Stimulated activated effector memory CD8-positive, alpha-beta T cell treated with anti-CD3 and anti-CD28 coated beads, Interleukin-12 subunit alpha, Interleukin-12 subunit beta, amount 100 ng/mL, for 72 hours (primary cell): ENCODE measurements at regions not wholly inside any gene's neighbourhood (a gene's known extent, or its start where the extent isn't known, plus 50 kb on each side); places are given as distances from the start of the nearest gene placed in this dataset.
A peak's percentile ranks its signal among the peaks of the same experiment; 100 is the strongest.
"Not testable (repeated sequence)": the region's sequence is repeated elsewhere in the genome, so short reads cannot be mapped to it uniquely, and the experiment has no call there.

Experiments used
- ATAC-seq: fragments of 150-1000 bp; cut with Tn5 transposase; 2 replicates; pipeline ENCODE4 v1.10.0; 2021
- DNase-seq, 2 donors: peaks; one replicate each; pipeline ENCODE4 v3.0.0; 2021 to 2022; ENCODE audit warnings: low spot score in 2 of 2
- H3K27ac Mint-ChIP-seq: one replicate; pipeline ENCODE4 v1.8.0; 2022; ENCODE audit warnings: mild to moderate bottlenecking, mixed read lengths
- H3K36me3 Mint-ChIP-seq: one replicate; pipeline ENCODE4 v1.8.0; 2022; ENCODE audit warnings: mild to moderate bottlenecking, mixed read lengths
- H3K4me1 Mint-ChIP-seq: one replicate; pipeline ENCODE4 v1.8.0; 2022; ENCODE audit warnings: mixed read lengths
- H3K4me3 Mint-ChIP-seq: one replicate; pipeline ENCODE4 v1.8.0; 2022; ENCODE audit warnings: mild to moderate bottlenecking, mixed read lengths
- H3K9me3 Mint-ChIP-seq: one replicate; pipeline ENCODE4 v1.8.0; 2022; ENCODE audit warnings: mixed read lengths

- ATAC-seq: peak; percentile 77
- no peaks in the 10 kb centered on the region for H3K4me1 Mint-ChIP-seq
- no peaks in the 10 kb centered on the region for H3K36me3 Mint-ChIP-seq
- no peaks in the 10 kb centered on the region for H3K9me3 Mint-ChIP-seq
- H3K4me3 Mint-ChIP-seq: no peak overlapping the region
- DNase-seq: peak; percentile 29 to 73
- H3K27ac Mint-ChIP-seq: no peak overlapping the region
Measured at GRCh38 chr2:14903709-14904374, 271.3 kb downstream of the LRATD1 start.

GRCh38 chr2:14904378-14904777 is 271.9 kb downstream of the LRATD1 start:
- DNase-seq, H3K9me3 Mint-ChIP-seq, H3K27ac Mint-ChIP-seq, H3K36me3 Mint-ChIP-seq, H3K4me1 Mint-ChIP-seq, H3K4me3 Mint-ChIP-seq: not testable (repeated sequence)
- ATAC-seq: peak; percentile 76

GRCh38 chr2:14905571-14905970 is 273.1 kb downstream of the LRATD1 start:
- no peaks in the 10 kb centered on the region for H3K4me1 Mint-ChIP-seq
- no peak for DNase-seq
- H3K27ac Mint-ChIP-seq: no peak overlapping the region
- no peaks in the 10 kb centered on the region for H3K9me3 Mint-ChIP-seq
- no peak overlapping the region for H3K4me3 Mint-ChIP-seq
- H3K36me3 Mint-ChIP-seq: no peaks in the 10 kb centered on the region
- ATAC-seq: no peak

- no peaks in the 10 kb centered on the region for H3K36me3 Mint-ChIP-seq
- no peak overlapping the region for H3K27ac Mint-ChIP-seq
- DNase-seq: no peak
- ATAC-seq: no peak
- H3K4me1 Mint-ChIP-seq: no peaks in the 10 kb centered on the region
- no peak overlapping the region for H3K4me3 Mint-ChIP-seq
- H3K9me3 Mint-ChIP-seq: no peaks in the 10 kb centered on the region
Measured at GRCh38 chr2:14907014-14907612, 274.6 kb downstream of the LRATD1 start.

- H3K4me1 Mint-ChIP-seq: no peaks in the 10 kb centered on the region
- no peaks in the 10 kb centered on the region for H3K9me3 Mint-ChIP-seq
- ATAC-seq: no peak
- DNase-seq: no peak
- no peaks in the 10 kb centered on the region for H3K36me3 Mint-ChIP-seq
- H3K27ac Mint-ChIP-seq: no peak overlapping the region
- no peak overlapping the region for H3K4me3 Mint-ChIP-seq
Measured at GRCh38 chr2:14909795-14910194, 277.3 kb downstream of the LRATD1 start.

- Mint-ChIP-seq H3K9me3 (no peaks in the 10 kb centered on the region), H3K36me3 (no peaks in the 10 kb centered on the region), H3K4me3 (no peak overlapping the region), H3K27ac (no peak overlapping the region), H3K4me1 (no peaks in the 10 kb centered on the region)
- ATAC-seq (no peak), DNase-seq (no peak)
Measured at GRCh38 chr2:14910654-14911053, 278.1 kb downstream of the LRATD1 start.

GRCh38 chr2:14915983-14916382 is 283.5 kb downstream of the LRATD1 start:
- no peak overlapping the region for H3K27ac Mint-ChIP-seq
- peaks cover 4% of the 10 kb centered on the region for H3K9me3 Mint-ChIP-seq
- no peak overlapping the region for H3K4me3 Mint-ChIP-seq
- H3K36me3 Mint-ChIP-seq: no peaks in the 10 kb centered on the region
- no peak for ATAC-seq
- DNase-seq: no peak
- H3K4me1 Mint-ChIP-seq: no peaks in the 10 kb centered on the region

GRCh38 chr2:14923820-14924580 is 291.5 kb downstream of the LRATD1 start:
- H3K36me3 Mint-ChIP-seq: no peaks in the 10 kb centered on the region
- H3K4me1 Mint-ChIP-seq: no peaks in the 10 kb centered on the region
- H3K27ac Mint-ChIP-seq: no peak overlapping the region
- ATAC-seq: no peak
- H3K4me3 Mint-ChIP-seq: no peak overlapping the region
- peaks cover 4% of the 10 kb centered on the region for H3K9me3 Mint-ChIP-seq
- DNase-seq: no peak

- H3K27ac Mint-ChIP-seq: no peak overlapping the region
- DNase-seq: no peak
- no peaks in the 10 kb centered on the region for H3K4me1 Mint-ChIP-seq
- no peaks in the 10 kb centered on the region for H3K36me3 Mint-ChIP-seq
- H3K4me3 Mint-ChIP-seq: no peak overlapping the region
- H3K9me3 Mint-ChIP-seq: peaks cover 4% of the 10 kb centered on the region
- no peak for ATAC-seq
Measured at GRCh38 chr2:14925471-14925870, 293.0 kb downstream of the LRATD1 start.

GRCh38 chr2:14927021-14927564 is 294.6 kb downstream of the LRATD1 start:
- Mint-ChIP-seq H3K36me3 (no peaks in the 10 kb centered on the region), H3K4me3 (no peak overlapping the region), H3K9me3 (no peaks in the 10 kb centered on the region), H3K4me1 (no peaks in the 10 kb centered on the region), H3K27ac (no peak overlapping the region)
- ATAC-seq: no peak
- no peak for DNase-seq

- Mint-ChIP-seq H3K4me1 (no peaks in the 10 kb centered on the region), H3K27ac (no peak overlapping the region), H3K9me3 (no peaks in the 10 kb centered on the region), H3K36me3 (no peaks in the 10 kb centered on the region), H3K4me3 (no peak overlapping the region)
- DNase-seq (no peak), ATAC-seq (no peak)
Measured at GRCh38 chr2:14928056-14928455, 295.5 kb downstream of the LRATD1 start.

GRCh38 chr2:14930441-14930840 is 297.9 kb downstream of the LRATD1 start:
- ATAC-seq (no peak), DNase-seq (no peak)
- H3K9me3 Mint-ChIP-seq: no peaks in the 10 kb centered on the region
- no peak overlapping the region for H3K4me3 Mint-ChIP-seq
- H3K27ac Mint-ChIP-seq: no peak overlapping the region
- H3K4me1 Mint-ChIP-seq: no peaks in the 10 kb centered on the region
- no peaks in the 10 kb centered on the region for H3K36me3 Mint-ChIP-seq

GRCh38 chr2:14932285-14932684 is 299.8 kb downstream of the LRATD1 start:
- Mint-ChIP-seq H3K27ac (no peak overlapping the region), H3K9me3 (peaks cover 3% of the 10 kb centered on the region)
- ATAC-seq: no peak

GRCh38 chr2:14933753-14934152 is 301.2 kb downstream of the LRATD1 start:
- Mint-ChIP-seq H3K4me1 (no peaks in the 10 kb centered on the region), H3K4me3 (no peak overlapping the region), H3K9me3 (peaks cover 3% of the 10 kb centered on the region), H3K27ac (no peak overlapping the region), H3K36me3 (no peaks in the 10 kb centered on the region)
- ATAC-seq: no peak
- no peak for DNase-seq

More at GRCh38 chr2:14932285-14932684, 299.8 kb downstream of the LRATD1 start:
- no peak overlapping the region for H3K4me3 Mint-ChIP-seq
- no peaks in the 10 kb centered on the region for H3K4me1 Mint-ChIP-seq
- DNase-seq: no peak
- H3K36me3 Mint-ChIP-seq: no peaks in the 10 kb centered on the region

GRCh38 chr2:14936426-14936825 is 303.9 kb downstream of the LRATD1 start:
- H3K27ac Mint-ChIP-seq: no peak overlapping the region
- no peak for DNase-seq
- no peaks in the 10 kb centered on the region for H3K36me3 Mint-ChIP-seq
- H3K4me1 Mint-ChIP-seq: no peaks in the 10 kb centered on the region
- peaks cover 10% of the 10 kb centered on the region for H3K9me3 Mint-ChIP-seq
- no peak overlapping the region for H3K4me3 Mint-ChIP-seq
- ATAC-seq: no peak

GRCh38 chr2:14937336-14937735 is 304.8 kb downstream of the LRATD1 start:
- ATAC-seq (no peak), DNase-seq (no peak)
- H3K9me3 Mint-ChIP-seq: peaks cover 10% of the 10 kb centered on the region
- H3K36me3 Mint-ChIP-seq: no peaks in the 10 kb centered on the region
- H3K27ac Mint-ChIP-seq: no peak overlapping the region
- H3K4me1 Mint-ChIP-seq: no peaks in the 10 kb centered on the region
- no peak overlapping the region for H3K4me3 Mint-ChIP-seq
